ENCODE measurements at regions not wholly inside any gene's neighbourhood (a gene's known extent, or its start where the extent isn't known, plus 50 kb on each side); places are given as distances from the start of the nearest gene placed in this dataset.

- no peak for DNase-seq
Observed at GRCh38 chr18:46414863-46415262, 242.2 kb downstream of the LOXHD1 start.

DNA sequence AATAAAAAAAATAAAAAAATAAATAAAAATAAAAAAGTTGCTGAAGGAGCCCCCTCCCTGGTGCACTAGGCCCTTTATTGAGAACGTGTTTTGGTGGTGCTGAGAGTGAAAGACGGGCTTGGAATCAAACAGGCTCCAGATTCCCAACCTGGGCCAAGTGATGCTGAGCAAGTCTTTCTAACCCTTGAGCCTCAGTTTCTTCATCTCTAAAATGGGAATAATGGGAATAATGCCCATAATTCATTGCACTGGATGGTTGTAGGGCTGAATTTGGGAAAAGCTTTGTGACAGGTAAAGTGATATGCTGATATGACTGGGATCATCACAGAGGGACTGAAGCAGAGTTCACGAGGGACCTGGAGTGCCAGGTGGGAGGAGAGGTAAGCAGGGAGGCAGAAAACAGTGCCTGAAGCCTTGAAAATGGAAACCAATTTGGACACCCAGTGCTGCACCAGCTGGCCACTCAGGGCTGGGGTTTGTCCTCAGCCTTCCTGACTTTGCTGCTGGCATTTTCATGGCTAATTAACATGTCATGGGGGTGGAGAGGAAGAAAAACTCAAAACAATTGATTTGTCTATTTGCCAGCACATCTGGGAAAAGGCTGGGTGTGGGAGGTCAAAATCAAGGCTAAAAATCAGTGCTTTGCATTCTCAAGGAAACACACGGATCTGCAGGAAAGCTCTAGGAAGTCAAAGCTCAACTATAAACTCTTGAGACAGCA lies 241.3 kb downstream of the LOXHD1 start:
- DNase-seq = no peak

GRCh38 chr18:46416706-46417638 lies 240.0 kb downstream of the LOXHD1 start:
- DNase-seq = no peak

- no peak for DNase-seq
Observed at GRCh38 chr18:46418663-46419260, 238.3 kb downstream of the LOXHD1 start.

GRCh38 chr18:46419391-46420141 lies 237.5 kb downstream of the LOXHD1 start:
- DNase-seq = no peak

DNA sequence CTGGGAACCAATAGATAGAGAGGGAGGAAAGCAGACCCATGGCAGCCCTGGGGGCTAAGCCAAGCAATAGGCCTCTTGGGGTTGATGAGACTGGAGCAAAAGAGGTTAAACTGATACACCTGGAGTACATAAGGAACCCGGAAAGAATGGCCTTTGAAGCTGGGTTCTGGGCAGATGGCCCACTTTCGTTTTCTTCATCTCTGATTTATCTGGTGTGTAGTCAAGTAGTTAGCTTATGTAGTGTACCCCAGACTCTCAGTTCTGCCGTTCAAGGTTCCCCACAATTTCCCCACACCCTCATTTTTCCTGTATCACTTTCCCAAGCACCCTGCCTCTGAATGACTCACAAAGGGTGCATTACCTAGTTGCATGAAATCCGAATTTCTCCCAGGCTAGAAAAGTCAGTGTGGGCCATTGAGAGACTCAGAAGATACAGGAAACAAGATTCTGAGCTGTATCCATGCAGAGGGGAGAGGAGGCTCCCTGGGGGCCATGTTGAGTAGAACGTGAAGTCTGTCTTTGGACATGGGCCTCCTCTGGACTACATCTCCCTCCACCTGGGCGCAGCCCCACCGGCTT lies 235.0 kb downstream of the LOXHD1 start:
- no peak for DNase-seq

DNA sequence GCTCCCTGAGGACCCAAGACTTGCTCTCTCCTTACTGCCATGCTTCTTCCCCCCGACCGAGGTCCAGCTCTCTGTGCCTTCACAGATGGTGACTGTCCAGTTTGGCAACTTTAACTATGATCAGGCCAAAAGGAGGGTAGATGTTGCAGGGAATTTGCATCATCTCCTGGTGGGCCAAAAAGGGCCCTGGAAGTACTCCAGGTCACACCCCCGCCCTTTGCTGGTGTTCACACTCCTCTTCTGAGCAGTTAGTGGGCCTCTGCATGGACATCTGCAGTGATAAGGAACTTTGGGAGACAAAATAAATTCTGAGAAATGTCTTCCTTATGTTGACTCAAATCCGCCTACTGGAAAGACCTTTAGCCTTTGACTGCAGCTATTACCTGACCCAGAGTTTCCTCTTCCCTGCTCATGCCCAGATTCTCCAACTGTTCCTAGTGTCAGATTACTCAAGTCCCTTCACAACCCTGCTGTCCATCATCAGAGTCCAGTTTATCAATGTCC lies 234.4 kb downstream of the LOXHD1 start:
- DNase-seq = no peak

DNA sequence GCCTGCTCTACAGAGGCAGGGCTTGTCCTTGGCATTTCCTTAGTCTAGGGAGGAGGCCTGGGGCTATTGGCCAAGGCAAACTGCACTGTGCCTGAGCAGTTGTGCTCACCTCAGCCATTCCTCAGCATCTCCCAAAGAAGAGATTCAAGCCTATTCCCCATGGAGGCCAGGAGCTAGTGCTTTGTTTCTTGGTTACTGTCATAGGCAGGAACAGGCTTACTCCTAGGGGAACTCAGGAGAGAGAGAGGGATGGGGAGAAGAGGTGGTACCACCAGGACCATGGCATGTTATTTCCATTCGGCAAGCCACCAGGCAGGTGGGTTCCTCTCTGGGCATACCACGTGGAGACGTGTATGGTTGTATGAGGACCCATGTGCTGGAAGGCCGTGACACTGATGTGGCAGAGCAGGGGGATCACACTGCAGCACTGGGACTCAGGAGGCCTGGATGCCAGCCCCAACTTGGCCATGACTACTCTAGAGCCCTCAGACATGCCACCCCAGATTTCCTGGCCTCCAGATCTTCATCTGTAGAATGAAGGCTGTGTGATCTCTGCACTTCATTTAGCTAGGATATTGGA lies 233.7 kb downstream of the LOXHD1 start:
- no peak for DNase-seq

DNA sequence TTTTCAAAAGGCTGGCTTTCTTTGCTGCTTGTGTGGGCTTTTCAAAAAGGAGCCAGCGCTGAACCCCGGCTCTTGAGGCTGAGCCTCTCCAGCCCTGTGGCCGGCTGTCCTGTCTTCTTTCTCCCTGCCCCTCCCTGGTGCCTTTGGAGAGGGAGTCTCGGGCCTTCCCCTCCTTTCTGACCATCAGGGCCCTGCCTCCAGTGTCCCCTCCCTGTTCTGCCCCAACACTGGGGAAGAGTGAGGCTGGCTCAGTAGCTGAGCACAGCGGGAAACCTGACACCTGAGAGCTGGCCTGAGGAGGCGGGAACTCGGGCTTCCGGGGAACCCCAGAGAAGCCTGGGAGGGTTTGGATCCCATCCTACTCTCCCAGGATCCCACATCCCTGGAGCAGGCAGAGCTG lies 232.1 kb downstream of the LOXHD1 start:
- DNase-seq = no peak

- no peak for DNase-seq
Observed at GRCh38 chr18:46425511-46425910, 231.5 kb downstream of the LOXHD1 start.

DNA sequence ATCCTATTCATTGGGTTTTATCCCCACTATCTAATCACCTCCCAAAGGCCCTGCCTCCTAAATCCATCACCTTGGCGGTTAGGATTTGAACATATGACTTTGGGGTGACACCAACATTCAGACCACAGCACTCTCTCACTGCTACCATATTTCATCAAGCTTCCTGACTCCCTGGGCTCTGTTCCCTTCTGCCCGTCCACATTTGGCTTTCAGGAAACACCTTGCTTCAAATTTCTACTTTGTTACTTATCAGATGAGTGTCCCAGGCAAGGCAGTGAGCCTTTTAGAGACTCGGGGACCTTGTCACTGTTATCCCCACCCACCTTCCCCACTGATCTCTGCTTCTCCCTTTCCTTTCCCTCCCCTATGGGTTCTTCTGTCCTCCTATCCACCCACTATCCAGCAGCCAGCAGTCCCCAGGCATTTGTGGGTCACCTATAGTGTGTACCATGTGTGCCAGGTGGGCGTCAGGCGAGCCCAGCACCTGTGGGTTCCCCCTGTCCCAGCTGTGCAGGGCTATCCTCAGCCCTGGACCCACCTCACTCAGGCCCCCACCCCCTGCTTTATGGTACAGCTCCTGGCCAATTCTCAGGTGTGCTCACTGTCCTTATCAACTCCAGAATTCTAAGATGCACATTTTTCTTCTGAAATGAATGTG lies 230.9 kb downstream of the LOXHD1 start:
- no peak for DNase-seq

DNA sequence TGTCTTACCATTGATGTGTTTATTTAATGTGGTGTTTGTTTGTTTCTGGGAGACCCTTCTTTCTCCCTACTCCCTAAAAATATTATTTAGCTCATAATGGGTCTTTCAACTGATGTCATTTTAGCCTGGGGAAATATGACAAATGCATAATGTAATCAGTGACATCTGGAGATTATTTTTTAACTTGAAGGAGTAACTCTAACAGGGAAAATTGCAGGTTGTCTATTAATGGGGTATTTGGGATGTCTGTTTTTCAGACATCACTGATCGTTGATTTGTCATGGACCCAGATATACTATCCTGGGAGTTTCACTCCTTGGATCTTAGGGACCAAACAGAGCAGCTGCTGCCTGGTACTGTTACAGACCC lies 230.4 kb downstream of the LOXHD1 start:
- DNase-seq = no peak

All from activated CD8-positive, alpha-beta memory T cell treated with anti-CD3 and anti-CD28 coated beads, Interleukin-2, amount 50 U/mL, for 4 hours (primary cell).